HepG2 (cell line): ENCODE measurements at regions not wholly inside any gene's neighbourhood (a gene's known extent, or its start where the extent isn't known, plus 50 kb on each side); places are given as distances from the start of the nearest gene placed in this dataset.

Experiments
- ATAC-seq: fragments of 200-7000 bp; cut with Tn5 transposase; 3 replicates; pipeline ENCODE4 v1.9.1; 2020; ENCODE audit warnings: mild to moderate bottlenecking, moderate library complexity
- BruUV-seq: library from RNA; stranded (reverse); fragments of 400-500 nt; replicated peaks from 2 replicates; lab custom pipeline; 2021; lab: Mats Ljungman, UMichigan
- CTCF ChIA-PET: fragments of 300-600 bp; formaldehyde crosslinking; extraction: SDS; loops from one replicate; lab custom pipeline; 2021; ENCODE audit warnings: low total read pairs, inconsistent platforms, low intra/inter-chr PET ratio; lab: Yijun Ruan, JAX
- POLR2A ChIA-PET: fragments of 350-600 bp; sonication (Branson Sonifier 250); formaldehyde crosslinking; loops from one replicate; lab custom pipeline; 2020; ENCODE audit warnings: antibody characterized with exemption, inconsistent platforms; lab: Yijun Ruan, JAX
- DNase-seq: peaks from one replicate; pipeline ENCODE4 v3.0.0-alpha.2; 2015; ENCODE audit warnings: low spot score
- FAIRE-seq: peaks from 3 replicates; lab custom pipeline; 2011; peaks lifted over from hg19 to GRCh38; lab: Jason Lieb, UNC
- H2AFZ ChIP-seq: one replicate; pipeline ENCODE4 v1.6.1; 2011; ENCODE audit warnings: low read length, inconsistent platforms
- H3K27ac ChIP-seq: fragments of 300-600 bp; 3 replicates; pipeline ENCODE4 v1.8.0; 2011; ENCODE audit warnings: mixed run types, mild to moderate bottlenecking, mixed read lengths, low read length, inconsistent platforms; ENCODE audit not compliant: insufficient read depth; ENCODE audit errors: extremely low read length
- H3K27me3 ChIP-seq, 2 experiments: fragments of 200-600 bp in 1 of 2; 2 replicates in 1 of 2; 3 replicates in 1 of 2; pipeline versions ENCODE4 v1.6.0 to v1.8.0; 2011; ENCODE audit warnings: low read length in 2 of 2, mild to moderate bottlenecking in 2 of 2, moderate library complexity in 2 of 2, inconsistent platforms in 1 of 2; ENCODE audit not compliant: insufficient read depth in 2 of 2, control insufficient read depth in 1 of 2
- H3K36me3 ChIP-seq, 2 experiments: fragments of 200-600 bp in 1 of 2; replicated peaks in 1 of 2; 2 replicates in 1 of 2; 3 replicates in 1 of 2; pipeline versions ENCODE4 v1.5.1 to v1.8.0; 2011; ENCODE audit warnings: low read length in 2 of 2, inconsistent platforms in 1 of 2; ENCODE audit not compliant: insufficient read depth in 2 of 2, control insufficient read depth in 1 of 2
- H3K4me1 ChIP-seq: 2 replicates; pipeline ENCODE4 v1.5.1; 2012; ENCODE audit warnings: low read length, inconsistent platforms; ENCODE audit not compliant: insufficient read depth
- H3K4me2 ChIP-seq: 2 replicates; pipeline ENCODE4 v1.6.0; 2011; ENCODE audit warnings: low read depth, low read length, inconsistent platforms
- H3K4me3 ChIP-seq, 3 experiments: fragments of 200-600 bp in 1 of 3; sonication (generic), shearing (Covaris generic) in 1 of 3; replicated peaks in 1 of 3; 2 replicates each; pipeline ENCODE4 v1.5.1; 2011 to 2016; ENCODE audit warnings: low read length in 3 of 3, inconsistent platforms in 2 of 3, low read depth in 2 of 3, mild to moderate bottlenecking in 2 of 3, control low read depth in 1 of 3, mixed read lengths in 1 of 3; ENCODE audit not compliant: insufficient read depth in 1 of 3
- H3K79me2 ChIP-seq: one replicate; pipeline ENCODE4 v1.6.1; 2011; ENCODE audit warnings: low read length, inconsistent platforms; ENCODE audit not compliant: insufficient read depth
- H3K9ac ChIP-seq: 2 replicates; pipeline ENCODE4 v1.6.0; 2011; ENCODE audit warnings: mild to moderate bottlenecking, low read depth, low read length, inconsistent platforms; ENCODE audit not compliant: insufficient read depth
- H3K9me3 ChIP-seq: 2 replicates; pipeline ENCODE4 v1.5.1; 2012; ENCODE audit warnings: mild to moderate bottlenecking, low read length
- H4K20me1 ChIP-seq: 2 replicates; pipeline ENCODE4 v1.6.0; 2011; ENCODE audit warnings: inconsistent platforms, mild to moderate bottlenecking, low read length, moderate library complexity; ENCODE audit not compliant: insufficient read depth
- ATAD3A ChIP-seq: sonication (generic); formaldehyde crosslinking; IDR thresholded peaks from 2 replicates; pipeline ENCODE4 v1.4.0; 2020; ENCODE audit warnings: missing genetic modification reagents
- DMAP1 ChIP-seq: IDR thresholded peaks from 2 replicates; pipeline ENCODE4 v1.6.1; 2016
- EZH2 ChIP-seq: conservative IDR thresholded peaks from 2 replicates; pipeline ENCODE4 v1.6.1; 2012; ENCODE audit warnings: mild to moderate bottlenecking, low read depth, low read length, moderate library complexity
- HNRNPK ChIP-seq: fragments of 200-400 bp; formaldehyde crosslinking; IDR thresholded peaks from 2 replicates; pipeline ENCODE4 v1.6.1; 2018; ENCODE audit warnings: low read length, low read depth, moderate library complexity, mild to moderate bottlenecking; ENCODE audit not compliant: poor library complexity, severe bottlenecking
- PHF8 ChIP-seq: sonication (generic); formaldehyde crosslinking; IDR thresholded peaks from 2 replicates; pipeline ENCODE4 v1.5.0; 2020; ENCODE audit warnings: missing genetic modification reagents
- SALL2 ChIP-seq: sonication (generic); formaldehyde crosslinking; IDR thresholded peaks from 2 replicates; pipeline ENCODE4 v1.8.1; 2023; ENCODE audit warnings: mild to moderate bottlenecking, missing genetic modification reagents, inconsistent platforms
- WGBS: methylation state at CpG from one replicate; pipeline ENCODE4 v1.1.6; 2017; ENCODE audit warnings: low lambda C conversion rate; 5-methylcytosine and 5-hydroxymethylcytosine counted together
- in situ Hi-C: cut with HindIII; loops from 2 replicates; pipeline ENCODE4 v1.10.0; 2017; ENCODE audit warnings: low pct_unique_long_range_greater_than_20kb; ENCODE audit not compliant: extremely low pct_ligation_motif_present
- intact Hi-C: fragments of 100-400 bp; cut with micrococcal nuclease; formaldehyde crosslinking; loops from one replicate; pipeline ENCODE4 v1.10.0; 2022; ENCODE audit not compliant: unreplicated experiment
- TF ChIP-seq, protein P1 (sequence below): sonication (generic); formaldehyde crosslinking; IDR thresholded peaks from 2 replicates; pipeline ENCODE4 v1.5.0; 2020; ENCODE audit warnings: mild to moderate bottlenecking, missing genetic modification reagents
- TF ChIP-seq, protein P2 (sequence below): sonication (generic); formaldehyde crosslinking; IDR thresholded peaks from 2 replicates; pipeline ENCODE4 v1.9.0; 2021; ENCODE audit warnings: missing genetic modification reagents, borderline replicate concordance
- TF ChIP-seq, protein P3 (sequence below), 2 experiments: sonication (generic) in 1 of 2; formaldehyde crosslinking in 1 of 2; IDR thresholded peaks; 2 replicates each; pipeline versions ENCODE4 v1.4.0 to v1.6.1; 2016 to 2020; ENCODE audit warnings: borderline replicate concordance in 1 of 2, low read depth in 1 of 2, mild to moderate bottlenecking in 1 of 2, missing genetic modification reagents in 1 of 2
- TF ChIP-seq, protein P4 (sequence below): sonication (generic); formaldehyde crosslinking; IDR thresholded peaks from 2 replicates; pipeline ENCODE4 v1.5.0; 2020; ENCODE audit warnings: missing genetic modification reagents

DNA sequence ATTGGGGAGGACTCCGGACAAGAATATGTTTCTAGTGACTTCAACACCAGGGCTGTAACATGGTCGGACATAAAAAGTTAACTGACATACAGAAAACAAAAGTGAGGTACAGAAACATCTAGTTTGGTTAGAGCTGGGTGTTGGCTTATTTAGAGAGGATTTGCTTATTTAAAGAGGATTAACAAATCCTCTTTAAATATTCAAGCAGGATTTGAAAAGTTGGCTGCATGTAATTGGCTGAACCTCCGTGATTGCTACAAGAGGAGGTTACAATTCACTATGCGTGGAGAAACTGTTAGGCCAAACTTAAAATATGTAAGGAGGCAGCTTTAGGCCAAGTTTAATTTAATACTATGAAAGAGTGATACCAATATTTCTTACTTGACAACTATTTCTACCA is 2707.4 kb downstream of the ARAP2 start:
- FAIRE-seq = no peak
- CTCF ChIA-PET = no interaction called here
- 1% methylated on average over 4 of the region's 4 CpGs for WGBS
- no peak for TF ChIP-seq HNRNPK
- TF ChIP-seq PHF8 = no peak
- TF ChIP-seq, protein P1, sequence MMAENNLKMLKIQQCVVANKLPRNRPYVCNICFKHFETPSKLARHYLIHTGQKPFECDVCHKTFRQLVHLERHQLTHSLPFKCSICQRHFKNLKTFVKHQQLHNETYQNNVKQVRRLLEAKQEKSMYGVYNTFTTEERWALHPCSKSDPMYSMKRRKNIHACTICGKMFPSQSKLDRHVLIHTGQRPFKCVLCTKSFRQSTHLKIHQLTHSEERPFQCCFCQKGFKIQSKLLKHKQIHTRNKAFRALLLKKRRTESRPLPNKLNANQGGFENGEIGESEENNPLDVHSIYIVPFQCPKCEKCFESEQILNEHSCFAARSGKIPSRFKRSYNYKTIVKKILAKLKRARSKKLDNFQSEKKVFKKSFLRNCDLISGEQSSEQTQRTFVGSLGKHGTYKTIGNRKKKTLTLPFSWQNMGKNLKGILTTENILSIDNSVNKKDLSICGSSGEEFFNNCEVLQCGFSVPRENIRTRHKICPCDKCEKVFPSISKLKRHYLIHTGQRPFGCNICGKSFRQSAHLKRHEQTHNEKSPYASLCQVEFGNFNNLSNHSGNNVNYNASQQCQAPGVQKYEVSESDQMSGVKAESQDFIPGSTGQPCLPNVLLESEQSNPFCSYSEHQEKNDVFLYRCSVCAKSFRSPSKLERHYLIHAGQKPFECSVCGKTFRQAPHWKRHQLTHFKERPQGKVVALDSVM = no peak
- no peak for TF ChIP-seq DMAP1 (CRISPR knock-in tag)
- TF ChIP-seq, protein P2, sequence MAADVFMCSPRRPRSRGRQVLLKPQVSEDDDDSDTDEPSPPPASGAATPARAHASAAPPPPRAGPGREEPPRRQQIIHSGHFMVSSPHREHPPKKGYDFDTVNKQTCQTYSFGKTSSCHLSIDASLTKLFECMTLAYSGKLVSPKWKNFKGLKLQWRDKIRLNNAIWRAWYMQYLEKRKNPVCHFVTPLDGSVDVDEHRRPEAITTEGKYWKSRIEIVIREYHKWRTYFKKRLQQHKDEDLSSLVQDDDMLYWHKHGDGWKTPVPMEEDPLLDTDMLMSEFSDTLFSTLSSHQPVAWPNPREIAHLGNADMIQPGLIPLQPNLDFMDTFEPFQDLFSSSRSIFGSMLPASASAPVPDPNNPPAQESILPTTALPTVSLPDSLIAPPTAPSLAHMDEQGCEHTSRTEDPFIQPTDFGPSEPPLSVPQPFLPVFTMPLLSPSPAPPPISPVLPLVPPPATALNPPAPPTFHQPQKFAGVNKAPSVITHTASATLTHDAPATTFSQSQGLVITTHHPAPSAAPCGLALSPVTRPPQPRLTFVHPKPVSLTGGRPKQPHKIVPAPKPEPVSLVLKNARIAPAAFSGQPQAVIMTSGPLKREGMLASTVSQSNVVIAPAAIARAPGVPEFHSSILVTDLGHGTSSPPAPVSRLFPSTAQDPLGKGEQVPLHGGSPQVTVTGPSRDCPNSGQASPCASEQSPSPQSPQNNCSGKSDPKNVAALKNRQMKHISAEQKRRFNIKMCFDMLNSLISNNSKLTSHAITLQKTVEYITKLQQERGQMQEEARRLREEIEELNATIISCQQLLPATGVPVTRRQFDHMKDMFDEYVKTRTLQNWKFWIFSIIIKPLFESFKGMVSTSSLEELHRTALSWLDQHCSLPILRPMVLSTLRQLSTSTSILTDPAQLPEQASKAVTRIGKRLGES (CRISPR knock-in tag) = no peak
- TF ChIP-seq, protein P3, sequence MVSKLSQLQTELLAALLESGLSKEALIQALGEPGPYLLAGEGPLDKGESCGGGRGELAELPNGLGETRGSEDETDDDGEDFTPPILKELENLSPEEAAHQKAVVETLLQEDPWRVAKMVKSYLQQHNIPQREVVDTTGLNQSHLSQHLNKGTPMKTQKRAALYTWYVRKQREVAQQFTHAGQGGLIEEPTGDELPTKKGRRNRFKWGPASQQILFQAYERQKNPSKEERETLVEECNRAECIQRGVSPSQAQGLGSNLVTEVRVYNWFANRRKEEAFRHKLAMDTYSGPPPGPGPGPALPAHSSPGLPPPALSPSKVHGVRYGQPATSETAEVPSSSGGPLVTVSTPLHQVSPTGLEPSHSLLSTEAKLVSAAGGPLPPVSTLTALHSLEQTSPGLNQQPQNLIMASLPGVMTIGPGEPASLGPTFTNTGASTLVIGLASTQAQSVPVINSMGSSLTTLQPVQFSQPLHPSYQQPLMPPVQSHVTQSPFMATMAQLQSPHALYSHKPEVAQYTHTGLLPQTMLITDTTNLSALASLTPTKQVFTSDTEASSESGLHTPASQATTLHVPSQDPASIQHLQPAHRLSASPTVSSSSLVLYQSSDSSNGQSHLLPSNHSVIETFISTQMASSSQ (IDR thresholded peaks at IDR 0.05; ENCODE audit: low read depth) = no peak
- TF ChIP-seq, protein P3 (CRISPR knock-in tag; IDR thresholded peaks at IDR 0.05; ENCODE audit: borderline replicate concordance) = no peak
- TF ChIP-seq EZH2 = no peak
- TF ChIP-seq, protein P4, sequence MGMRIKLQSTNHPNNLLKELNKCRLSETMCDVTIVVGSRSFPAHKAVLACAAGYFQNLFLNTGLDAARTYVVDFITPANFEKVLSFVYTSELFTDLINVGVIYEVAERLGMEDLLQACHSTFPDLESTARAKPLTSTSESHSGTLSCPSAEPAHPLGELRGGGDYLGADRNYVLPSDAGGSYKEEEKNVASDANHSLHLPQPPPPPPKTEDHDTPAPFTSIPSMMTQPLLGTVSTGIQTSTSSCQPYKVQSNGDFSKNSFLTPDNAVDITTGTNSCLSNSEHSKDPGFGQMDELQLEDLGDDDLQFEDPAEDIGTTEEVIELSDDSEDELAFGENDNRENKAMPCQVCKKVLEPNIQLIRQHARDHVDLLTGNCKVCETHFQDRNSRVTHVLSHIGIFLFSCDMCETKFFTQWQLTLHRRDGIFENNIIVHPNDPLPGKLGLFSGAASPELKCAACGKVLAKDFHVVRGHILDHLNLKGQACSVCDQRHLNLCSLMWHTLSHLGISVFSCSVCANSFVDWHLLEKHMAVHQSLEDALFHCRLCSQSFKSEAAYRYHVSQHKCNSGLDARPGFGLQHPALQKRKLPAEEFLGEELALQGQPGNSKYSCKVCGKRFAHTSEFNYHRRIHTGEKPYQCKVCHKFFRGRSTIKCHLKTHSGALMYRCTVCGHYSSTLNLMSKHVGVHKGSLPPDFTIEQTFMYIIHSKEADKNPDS (CRISPR knock-in tag) = no peak
- TF ChIP-seq ATAD3A (CRISPR knock-in tag) = no peak
- no peak for TF ChIP-seq SALL2 (CRISPR knock-in tag)

More for the DNA sequence above, 2707.4 kb downstream of the ARAP2 start:
- POLR2A ChIA-PET = no interaction called here
- H3K36me3 ChIP-seq = no peaks in the 10 kb centered on the region
- intact Hi-C loops = no loop called here
- DNase-seq (no peak), ATAC-seq (no peak)
- H4K20me1 ChIP-seq = no peaks in the 10 kb centered on the region
- no peak overlapping the region for H3K4me2 ChIP-seq
- H3K27ac ChIP-seq = no peak overlapping the region
- no peaks in the 10 kb centered on the region for H3K4me1 ChIP-seq
- peaks cover 48% of the 10 kb centered on the region for H3K9me3 ChIP-seq
- in situ Hi-C loops = no loop called here
- H3K79me2 ChIP-seq = no peaks in the 10 kb centered on the region
- H3K4me3 ChIP-seq = no peak overlapping the region
- H2AFZ ChIP-seq = no peak overlapping the region
- no TSS peak for BruUV-seq
- no peak overlapping the region for H3K9ac ChIP-seq
- H3K27me3 ChIP-seq = no peaks in the 10 kb centered on the region
